ENCODE measurements at regions not wholly inside any gene's neighbourhood (a gene's known extent, or its start where the extent isn't known, plus 50 kb on each side); places are given as distances from the start of the nearest gene placed in this dataset.
"Not testable (repeated sequence)": the region's sequence is repeated elsewhere in the genome, so short reads cannot be mapped to it uniquely, and the experiment has no call there.

DNA sequence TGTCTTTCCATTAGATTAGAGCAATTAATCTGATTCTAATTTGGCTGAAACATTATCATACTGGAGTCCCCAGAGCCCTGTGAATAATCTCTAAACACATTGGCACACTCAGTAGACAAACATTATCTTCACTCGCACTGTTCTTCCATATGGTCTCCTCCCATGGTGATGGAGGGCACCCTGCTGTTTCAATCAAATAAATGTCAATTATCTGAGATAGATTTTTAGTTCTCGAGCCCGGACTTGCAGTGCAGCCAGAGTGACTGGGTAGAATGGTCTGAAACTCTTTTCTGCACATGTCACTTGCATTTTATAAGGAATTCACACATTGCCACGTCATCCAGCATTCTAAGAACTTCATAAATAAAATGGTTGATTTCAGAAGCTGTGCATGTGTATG, 90.6 kb upstream of the MAP3K7 start:
- H4K20me1 ChIP-seq (ENCODE audit: insufficient read depth): no peaks in the 10 kb centered on the region
- no peaks in the 10 kb centered on the region for H3K9me2 ChIP-seq (ENCODE audit: insufficient read depth, low read length)
- no peak overlapping the region for H3K9ac ChIP-seq (ENCODE audit: low read length)
- no peak overlapping the region for H3K4me3 ChIP-seq (ENCODE audit: low read length)
- H3K9me3 ChIP-seq (ENCODE audit: low read length): no peaks in the 10 kb centered on the region
- H2AFZ ChIP-seq (ENCODE audit: low read depth, low read length): no peak overlapping the region
- no peaks in the 10 kb centered on the region for H3K36me3 ChIP-seq (ENCODE audit: insufficient read depth, low read length)
- H3K27ac ChIP-seq (ENCODE audit: low read length): no peak overlapping the region
- no peaks in the 10 kb centered on the region for H3K79me2 ChIP-seq (replicated peaks; ENCODE audit: insufficient read depth, low read length)
- H3K27me3 ChIP-seq (ENCODE audit: insufficient read depth, low read depth, low read length): no peaks in the 10 kb centered on the region
- no peak overlapping the region for H3K4me2 ChIP-seq (ENCODE audit: low read length)
- TF ChIP-seq EP300 (conservative IDR thresholded peaks at IDR 0.05; ENCODE audit: poor library complexity, severe bottlenecking): no peak
- TF ChIP-seq, protein P1, sequence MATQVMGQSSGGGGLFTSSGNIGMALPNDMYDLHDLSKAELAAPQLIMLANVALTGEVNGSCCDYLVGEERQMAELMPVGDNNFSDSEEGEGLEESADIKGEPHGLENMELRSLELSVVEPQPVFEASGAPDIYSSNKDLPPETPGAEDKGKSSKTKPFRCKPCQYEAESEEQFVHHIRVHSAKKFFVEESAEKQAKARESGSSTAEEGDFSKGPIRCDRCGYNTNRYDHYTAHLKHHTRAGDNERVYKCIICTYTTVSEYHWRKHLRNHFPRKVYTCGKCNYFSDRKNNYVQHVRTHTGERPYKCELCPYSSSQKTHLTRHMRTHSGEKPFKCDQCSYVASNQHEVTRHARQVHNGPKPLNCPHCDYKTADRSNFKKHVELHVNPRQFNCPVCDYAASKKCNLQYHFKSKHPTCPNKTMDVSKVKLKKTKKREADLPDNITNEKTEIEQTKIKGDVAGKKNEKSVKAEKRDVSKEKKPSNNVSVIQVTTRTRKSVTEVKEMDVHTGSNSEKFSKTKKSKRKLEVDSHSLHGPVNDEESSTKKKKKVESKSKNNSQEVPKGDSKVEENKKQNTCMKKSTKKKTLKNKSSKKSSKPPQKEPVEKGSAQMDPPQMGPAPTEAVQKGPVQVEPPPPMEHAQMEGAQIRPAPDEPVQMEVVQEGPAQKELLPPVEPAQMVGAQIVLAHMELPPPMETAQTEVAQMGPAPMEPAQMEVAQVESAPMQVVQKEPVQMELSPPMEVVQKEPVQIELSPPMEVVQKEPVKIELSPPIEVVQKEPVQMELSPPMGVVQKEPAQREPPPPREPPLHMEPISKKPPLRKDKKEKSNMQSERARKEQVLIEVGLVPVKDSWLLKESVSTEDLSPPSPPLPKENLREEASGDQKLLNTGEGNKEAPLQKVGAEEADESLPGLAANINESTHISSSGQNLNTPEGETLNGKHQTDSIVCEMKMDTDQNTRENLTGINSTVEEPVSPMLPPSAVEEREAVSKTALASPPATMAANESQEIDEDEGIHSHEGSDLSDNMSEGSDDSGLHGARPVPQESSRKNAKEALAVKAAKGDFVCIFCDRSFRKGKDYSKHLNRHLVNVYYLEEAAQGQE (IDR thresholded peaks at IDR 0.05; ENCODE audit: borderline replicate concordance): no peak
- TF ChIP-seq TAF1 (IDR thresholded peaks at IDR 0.05; ENCODE audit: low read depth): no peak
- TF ChIP-seq, protein P2, sequence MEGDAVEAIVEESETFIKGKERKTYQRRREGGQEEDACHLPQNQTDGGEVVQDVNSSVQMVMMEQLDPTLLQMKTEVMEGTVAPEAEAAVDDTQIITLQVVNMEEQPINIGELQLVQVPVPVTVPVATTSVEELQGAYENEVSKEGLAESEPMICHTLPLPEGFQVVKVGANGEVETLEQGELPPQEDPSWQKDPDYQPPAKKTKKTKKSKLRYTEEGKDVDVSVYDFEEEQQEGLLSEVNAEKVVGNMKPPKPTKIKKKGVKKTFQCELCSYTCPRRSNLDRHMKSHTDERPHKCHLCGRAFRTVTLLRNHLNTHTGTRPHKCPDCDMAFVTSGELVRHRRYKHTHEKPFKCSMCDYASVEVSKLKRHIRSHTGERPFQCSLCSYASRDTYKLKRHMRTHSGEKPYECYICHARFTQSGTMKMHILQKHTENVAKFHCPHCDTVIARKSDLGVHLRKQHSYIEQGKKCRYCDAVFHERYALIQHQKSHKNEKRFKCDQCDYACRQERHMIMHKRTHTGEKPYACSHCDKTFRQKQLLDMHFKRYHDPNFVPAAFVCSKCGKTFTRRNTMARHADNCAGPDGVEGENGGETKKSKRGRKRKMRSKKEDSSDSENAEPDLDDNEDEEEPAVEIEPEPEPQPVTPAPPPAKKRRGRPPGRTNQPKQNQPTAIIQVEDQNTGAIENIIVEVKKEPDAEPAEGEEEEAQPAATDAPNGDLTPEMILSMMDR (IDR thresholded peaks at IDR 0.05; ENCODE audit: poor library complexity, severe bottlenecking): no peak
- TF ChIP-seq RAD21 (conservative IDR thresholded peaks at IDR 0.05): no peak
- no peak for TF ChIP-seq POLR2AphosphoS5 (IDR thresholded peaks at IDR 0.05)
- TF ChIP-seq MXI1 (conservative IDR thresholded peaks at IDR 0.05; ENCODE audit: poor library complexity, severe bottlenecking): no peak
- TF ChIP-seq EZH2 (IDR thresholded peaks at IDR 0.05; ENCODE audit: borderline replicate concordance, insufficient read depth, low read length, poor library complexity, severe bottlenecking): no peak
- TF ChIP-seq SMC3 (conservative IDR thresholded peaks at IDR 0.05; ENCODE audit: poor library complexity): no peak
- no peaks in the 10 kb centered on the region for H3F3A ChIP-seq (ENCODE audit: insufficient read depth, low read length, poor library complexity, severe bottlenecking)

DNA sequence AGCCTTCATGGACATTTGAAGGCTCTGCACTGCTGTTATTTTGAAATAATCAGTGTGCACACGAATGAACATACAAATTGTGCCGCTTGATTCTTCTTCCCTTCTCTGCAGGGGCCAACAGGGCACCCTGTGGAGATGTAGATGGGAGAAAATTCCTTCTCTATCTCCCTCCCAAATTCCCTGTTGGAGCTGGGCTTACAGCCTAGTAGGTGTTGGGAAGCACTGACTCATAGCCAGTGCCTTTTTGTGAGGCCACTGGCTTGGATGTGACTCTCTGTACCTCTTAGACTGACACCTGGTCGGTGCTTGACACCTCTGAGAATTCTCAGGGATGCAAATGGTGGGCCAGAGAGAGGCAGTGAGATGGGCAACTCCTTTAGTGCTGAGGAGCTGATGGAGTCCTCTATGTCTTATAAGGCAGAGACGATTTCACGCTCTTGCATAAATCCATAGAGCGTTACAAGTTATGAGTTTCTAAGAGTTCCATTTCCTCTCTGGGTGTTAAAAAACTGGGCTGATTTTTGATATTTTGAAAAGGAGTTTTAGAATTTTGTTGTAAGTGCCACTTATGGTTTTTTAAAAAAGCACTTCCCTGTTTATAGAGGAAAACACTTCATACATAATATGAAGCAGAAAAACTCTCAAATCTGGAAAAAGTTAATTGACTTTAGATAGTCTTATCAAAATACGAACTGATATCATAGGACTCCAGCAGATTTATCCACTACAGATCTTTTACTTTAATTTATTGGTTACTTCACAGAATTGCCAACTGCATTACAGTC, 89.8 kb upstream of the MAP3K7 start:
- no peaks in the 10 kb centered on the region for H3K79me2 ChIP-seq (replicated peaks; ENCODE audit: insufficient read depth, low read length)
- H3K9ac ChIP-seq (ENCODE audit: low read length): no peak overlapping the region
- no peak overlapping the region for H3K27ac ChIP-seq (ENCODE audit: low read length)
- H3K36me3 ChIP-seq (ENCODE audit: insufficient read depth, low read length): no peaks in the 10 kb centered on the region
- no peak overlapping the region for H3K4me2 ChIP-seq (ENCODE audit: low read length)
- H3K9me3 ChIP-seq (ENCODE audit: low read length): no peaks in the 10 kb centered on the region
- H3K4me3 ChIP-seq (ENCODE audit: low read length): no peak overlapping the region
- TF ChIP-seq POLR2AphosphoS5 (IDR thresholded peaks at IDR 0.05): no peak
- TF ChIP-seq TAF1 (IDR thresholded peaks at IDR 0.05; ENCODE audit: low read depth): no peak
- TF ChIP-seq, protein P2 (IDR thresholded peaks at IDR 0.05; ENCODE audit: poor library complexity, severe bottlenecking): no peak
- no peak for TF ChIP-seq EZH2 (IDR thresholded peaks at IDR 0.05; ENCODE audit: borderline replicate concordance, insufficient read depth, low read length, poor library complexity, severe bottlenecking)
- TF ChIP-seq EP300 (conservative IDR thresholded peaks at IDR 0.05; ENCODE audit: poor library complexity, severe bottlenecking): no peak
- TF ChIP-seq MXI1 (conservative IDR thresholded peaks at IDR 0.05; ENCODE audit: poor library complexity, severe bottlenecking): no peak
- TF ChIP-seq, protein P1 (IDR thresholded peaks at IDR 0.05; ENCODE audit: borderline replicate concordance): no peak
- no peak for TF ChIP-seq SMC3 (conservative IDR thresholded peaks at IDR 0.05; ENCODE audit: poor library complexity)
- TF ChIP-seq RAD21 (conservative IDR thresholded peaks at IDR 0.05): no peak
- no peaks in the 10 kb centered on the region for H3F3A ChIP-seq (ENCODE audit: insufficient read depth, low read length, poor library complexity, severe bottlenecking)
- H3K27me3 ChIP-seq (ENCODE audit: insufficient read depth, low read depth, low read length): no peaks in the 10 kb centered on the region
- no peak overlapping the region for H2AFZ ChIP-seq (ENCODE audit: low read depth, low read length)
- no peaks in the 10 kb centered on the region for H4K20me1 ChIP-seq (ENCODE audit: insufficient read depth)
- H3K9me2 ChIP-seq (ENCODE audit: insufficient read depth, low read length): no peaks in the 10 kb centered on the region

DNA sequence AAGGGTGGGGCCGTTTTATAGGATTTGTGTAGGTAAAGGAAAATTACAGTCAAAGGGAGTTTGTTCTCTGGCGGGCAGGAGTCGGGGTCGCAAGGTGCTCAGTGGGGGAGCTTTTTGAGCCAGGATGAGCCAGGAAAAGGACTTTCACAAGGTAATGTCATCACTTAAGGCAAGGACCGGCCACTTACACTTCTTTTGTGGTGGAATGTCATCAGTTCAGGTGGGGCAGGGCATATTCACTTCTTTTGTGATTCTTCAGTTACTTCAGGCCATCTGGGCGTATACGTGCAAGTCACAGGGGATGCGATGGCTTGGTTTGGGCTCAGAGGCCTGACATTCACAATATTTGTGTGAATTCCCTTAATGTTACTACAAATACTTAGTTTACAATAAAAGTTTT, 88.2 kb upstream of the MAP3K7 start:
- not testable (repeated sequence) for H3F3A ChIP-seq (ENCODE audit: insufficient read depth, low read length, poor library complexity, severe bottlenecking); H3K27me3 ChIP-seq (ENCODE audit: insufficient read depth, low read depth, low read length); H3K79me2 ChIP-seq (replicated peaks; ENCODE audit: insufficient read depth, low read length); H4K20me1 ChIP-seq (ENCODE audit: insufficient read depth); H3K4me2 ChIP-seq (ENCODE audit: low read length); H3K4me3 ChIP-seq (ENCODE audit: low read length); H3K9me2 ChIP-seq (ENCODE audit: insufficient read depth, low read length); H2AFZ ChIP-seq (ENCODE audit: low read depth, low read length); H3K9me3 ChIP-seq (ENCODE audit: low read length); H3K36me3 ChIP-seq (ENCODE audit: insufficient read depth, low read length); H3K9ac ChIP-seq (ENCODE audit: low read length); H3K27ac ChIP-seq (ENCODE audit: low read length)
